Fibroblast of skin of right biceps (primary cell): ENCODE measurements at regions not wholly inside any gene's neighbourhood (a gene's known extent, or its start where the extent isn't known, plus 50 kb on each side); places are given as distances from the start of the nearest gene placed in this dataset.
"Not testable (repeated sequence)": the region's sequence is repeated elsewhere in the genome, so short reads cannot be mapped to it uniquely, and the experiment has no call there.

Experiments
- DNase-seq: peaks from one replicate; pipeline ENCODE4 v3.0.0-alpha.2; 2013

- no peak for DNase-seq
Measured at GRCh38 chr4:38314663-38315062, 349.3 kb upstream of the KLF3 start.

- peak; percentile 80 for DNase-seq
Measured at GRCh38 chr4:38315286-38315685, 348.7 kb upstream of the KLF3 start.

- no peak for DNase-seq
Measured at GRCh38 chr4:38316045-38316444, 348.0 kb upstream of the KLF3 start.

GRCh38 chr4:38317041-38317674 lies 346.8 kb upstream of the KLF3 start:
- no peak for DNase-seq

GRCh38 chr4:38318737-38319455 lies 345.1 kb upstream of the KLF3 start:
- peak; percentile 97 for DNase-seq

- DNase-seq: peak; percentile 90
Measured at GRCh38 chr4:38319456-38320342, 344.3 kb upstream of the KLF3 start.

GRCh38 chr4:38320343-38320695 lies 343.7 kb upstream of the KLF3 start:
- no peak for DNase-seq

GRCh38 chr4:38320833-38321232 lies 343.2 kb upstream of the KLF3 start:
- no peak for DNase-seq

GRCh38 chr4:38322714-38323113 lies 341.3 kb upstream of the KLF3 start:
- DNase-seq: peak; percentile 86

GRCh38 chr4:38323141-38323641 lies 340.8 kb upstream of the KLF3 start:
- peak; percentile 40 for DNase-seq

GRCh38 chr4:38324861-38325628 lies 339.0 kb upstream of the KLF3 start:
- no peak for DNase-seq

- no peak for DNase-seq
Measured at GRCh38 chr4:38325629-38325913, 338.4 kb upstream of the KLF3 start.

GRCh38 chr4:38326499-38326898 lies 337.5 kb upstream of the KLF3 start:
- DNase-seq: no peak

GRCh38 chr4:38327174-38327573 lies 336.8 kb upstream of the KLF3 start:
- no peak for DNase-seq

- DNase-seq: no peak
Measured at GRCh38 chr4:38328989-38329729, 334.8 kb upstream of the KLF3 start.

GRCh38 chr4:38330321-38330720 lies 333.7 kb upstream of the KLF3 start:
- no peak for DNase-seq

GRCh38 chr4:38330936-38331335 lies 333.1 kb upstream of the KLF3 start:
- DNase-seq: no peak

GRCh38 chr4:38332699-38333098 lies 331.3 kb upstream of the KLF3 start:
- no peak for DNase-seq

- no peak for DNase-seq
Measured at GRCh38 chr4:38333219-38333618, 330.8 kb upstream of the KLF3 start.

GRCh38 chr4:38334791-38335190 lies 329.2 kb upstream of the KLF3 start:
- no peak for DNase-seq

GRCh38 chr4:38338939-38339338 lies 325.1 kb upstream of the KLF3 start:
- not testable (repeated sequence) for DNase-seq

- no peak for DNase-seq
Measured at GRCh38 chr4:38343608-38344007, 320.4 kb upstream of the KLF3 start.
